ENCODE measurements at regions not wholly inside any gene's neighbourhood (a gene's known extent, or its start where the extent isn't known, plus 50 kb on each side); places are given as distances from the start of the nearest gene placed in this dataset.

GRCh38 chr2:223431479-223431878 lies 170.7 kb downstream of the SCG2 start:
- TF ChIP-seq CTCF (conservative IDR thresholded peaks at IDR 0.05) (no peak), ZFX (IDR thresholded peaks at IDR 0.05) (no peak)
- H3K27ac ChIP-seq, result no peak overlapping the region

- no peak overlapping the region for H3K27ac ChIP-seq
- no peak for TF ChIP-seq ZFX (IDR thresholded peaks at IDR 0.05)
- TF ChIP-seq CTCF (conservative IDR thresholded peaks at IDR 0.05), result no peak
Observed at GRCh38 chr2:223433461-223433860, 168.7 kb downstream of the SCG2 start.

GRCh38 chr2:223437788-223438187 lies 164.4 kb downstream of the SCG2 start:
- no peak overlapping the region for H3K27ac ChIP-seq
- TF ChIP-seq ZFX (IDR thresholded peaks at IDR 0.05), result no peak
- no peak for TF ChIP-seq CTCF (conservative IDR thresholded peaks at IDR 0.05)

DNA sequence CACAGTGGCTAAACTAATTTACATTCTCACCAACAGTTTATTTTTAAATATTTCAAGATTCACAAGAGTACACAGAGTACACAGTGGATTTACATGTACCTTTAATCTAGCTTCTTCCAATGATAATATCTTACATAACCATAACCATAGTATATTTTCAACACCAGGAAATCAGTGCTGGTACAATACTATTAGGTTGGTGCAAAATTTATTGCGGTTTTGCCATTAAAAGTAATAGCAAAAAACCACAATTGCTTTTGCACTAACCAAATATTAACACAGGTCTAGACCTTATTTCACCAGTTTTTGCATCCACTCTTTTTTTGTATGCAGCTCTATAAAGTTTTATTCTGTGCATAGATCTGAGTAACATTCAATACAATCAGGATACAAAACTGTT lies 163.0 kb downstream of the SCG2 start:
- TF ChIP-seq CTCF (conservative IDR thresholded peaks at IDR 0.05), result no peak
- TF ChIP-seq ZFX (IDR thresholded peaks at IDR 0.05), result no peak

DNA sequence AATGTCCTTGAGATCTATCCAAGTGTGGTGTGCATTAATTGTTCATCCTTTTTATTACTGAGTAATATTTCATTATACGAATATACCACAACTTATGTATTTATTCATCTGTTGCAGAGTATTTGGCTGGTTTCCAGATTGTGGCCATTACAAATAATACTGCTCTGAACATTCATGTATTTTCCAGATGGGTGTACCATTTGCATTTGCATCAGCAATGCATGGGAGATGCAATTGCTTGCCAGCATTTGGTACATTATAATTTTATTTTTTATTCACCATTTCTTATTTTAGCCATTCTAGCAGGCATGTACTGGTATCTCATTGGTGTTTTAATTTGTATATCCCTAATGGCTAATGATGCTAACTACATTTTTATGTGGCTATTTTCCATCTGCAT lies 162.4 kb downstream of the SCG2 start:
- no peak overlapping the region for H3K27ac ChIP-seq
- no peak for TF ChIP-seq CTCF (conservative IDR thresholded peaks at IDR 0.05)
- TF ChIP-seq ZFX (IDR thresholded peaks at IDR 0.05), result no peak

More for the DNA sequence above, 163.0 kb downstream of the SCG2 start:
- H3K27ac ChIP-seq, result no peak overlapping the region

- TF ChIP-seq ZFX (IDR thresholded peaks at IDR 0.05) (no peak), CTCF (conservative IDR thresholded peaks at IDR 0.05) (no peak)
- H3K27ac ChIP-seq, result no peak overlapping the region
Observed at GRCh38 chr2:223442847-223443246, 159.3 kb downstream of the SCG2 start.

DNA sequence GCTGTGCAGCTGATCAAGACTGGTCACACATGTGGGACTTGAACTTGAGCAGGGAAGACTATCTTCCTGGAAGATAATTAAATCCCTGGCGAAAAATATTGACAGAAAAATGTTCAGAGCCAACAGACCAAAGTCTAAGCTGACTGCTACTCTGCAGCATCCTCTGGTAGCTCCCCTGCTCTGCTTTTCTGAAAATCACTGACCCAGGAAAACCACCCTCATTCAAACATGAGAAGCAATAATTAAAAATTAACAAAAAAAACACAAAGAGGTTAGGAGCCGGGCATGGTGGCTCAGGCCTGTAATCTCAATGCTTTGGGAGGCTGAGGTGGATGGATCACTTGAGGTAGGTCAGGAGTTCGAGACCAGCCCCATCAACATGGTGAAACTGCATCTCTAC lies 151.9 kb downstream of the SCG2 start:
- no peak for TF ChIP-seq CTCF (conservative IDR thresholded peaks at IDR 0.05)
- TF ChIP-seq ZFX (IDR thresholded peaks at IDR 0.05), result no peak
- H3K27ac ChIP-seq, result no peak overlapping the region

Measured in C4-2B (cell line).